ENCODE measurements at regions not wholly inside any gene's neighbourhood (a gene's known extent, or its start where the extent isn't known, plus 50 kb on each side); places are given as distances from the start of the nearest gene placed in this dataset.
A peak's percentile ranks its signal among the peaks of the same experiment; 100 is the strongest.
"Not testable (repeated sequence)": the region's sequence is repeated elsewhere in the genome, so short reads cannot be mapped to it uniquely, and the experiment has no call there.

GRCh38 chr9:717722-718121 is 123.8 kb upstream of the DMRT1 start:
- Mint-ChIP-seq H3K36me3 (no peaks in the 10 kb centered on the region), H3K4me3 (no peak overlapping the region), H3K4me1 (no peaks in the 10 kb centered on the region), H3K27me3 (no peaks in the 10 kb centered on the region), H3K9me3 (no peaks in the 10 kb centered on the region), H3K27ac (no peak overlapping the region)

DNA sequence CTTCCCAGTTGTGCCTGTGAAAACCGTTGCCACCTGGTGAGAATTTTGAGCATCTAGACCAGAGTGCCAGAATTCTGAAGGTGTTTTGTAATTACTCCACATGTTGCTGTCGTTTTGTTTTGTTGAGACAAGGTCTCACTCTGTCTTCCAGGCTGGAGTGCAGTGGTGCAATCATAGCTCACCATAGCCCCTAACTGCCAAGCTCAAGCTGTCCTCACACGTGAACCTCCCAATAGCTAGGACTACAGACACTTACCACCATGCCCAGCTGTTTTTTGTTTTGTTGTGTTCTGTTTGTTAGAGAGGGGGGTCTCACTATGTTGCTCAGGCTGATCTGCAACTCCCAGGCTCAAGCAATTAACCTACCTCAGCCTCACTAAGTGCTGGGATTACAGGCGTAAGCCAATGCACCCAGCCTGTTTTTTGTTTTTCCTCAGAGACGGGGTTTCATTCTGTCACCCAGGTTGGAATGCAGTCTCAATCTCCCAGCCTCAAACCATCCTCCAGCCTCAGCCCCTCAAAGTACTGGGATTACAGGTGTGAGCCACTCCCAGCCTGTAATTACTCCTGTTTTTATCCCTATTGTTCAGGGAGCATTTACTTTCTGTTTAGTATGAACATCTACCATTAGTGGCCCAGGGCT is 121.1 kb upstream of the DMRT1 start:
- Mint-ChIP-seq H3K27me3 (no peaks in the 10 kb centered on the region), H3K4me1 (no peaks in the 10 kb centered on the region), H3K27ac (no peak overlapping the region), H3K9me3 (no peaks in the 10 kb centered on the region), H3K36me3 (no peaks in the 10 kb centered on the region), H3K4me3 (no peak overlapping the region)

GRCh38 chr9:722388-722980 is 119.0 kb upstream of the DMRT1 start:
- Mint-ChIP-seq H3K36me3 (no peaks in the 10 kb centered on the region), H3K27me3 (no peaks in the 10 kb centered on the region), H3K27ac (no peak overlapping the region), H3K9me3 (no peaks in the 10 kb centered on the region), H3K4me3 (peak overlapping the region in 1 of 4 donors; percentile 12), H3K4me1 (no peaks in the 10 kb centered on the region)

- H3K4me3 Mint-ChIP-seq, H3K9me3 Mint-ChIP-seq: not testable (repeated sequence)
Measured at GRCh38 chr9:724461-724860, 117.0 kb upstream of the DMRT1 start.

DNA sequence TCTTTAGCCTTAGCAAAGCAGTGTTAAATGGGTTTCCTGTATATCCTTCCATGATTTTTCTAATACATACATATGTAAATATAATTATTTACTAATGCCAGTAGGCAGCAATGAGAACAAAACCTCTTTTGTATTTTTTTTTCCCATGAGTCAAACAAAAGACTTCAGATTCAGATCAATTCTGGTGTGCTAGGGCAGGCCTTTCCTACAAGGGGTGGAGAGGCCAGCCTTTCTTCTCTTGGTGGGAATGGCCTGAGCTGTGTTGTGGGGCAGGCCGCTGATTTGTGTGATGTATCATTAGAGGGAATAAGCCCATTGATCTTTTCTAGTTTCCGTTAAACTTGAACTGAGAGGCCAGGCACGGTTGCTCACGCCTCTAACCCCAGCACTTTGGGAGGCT is 115.5 kb upstream of the DMRT1 start:
- H3K27ac Mint-ChIP-seq, result no peak overlapping the region
- no peaks in the 10 kb centered on the region for H3K36me3 Mint-ChIP-seq
- H3K4me3 Mint-ChIP-seq, result no peak overlapping the region
- peaks cover 0 to 1% (median 0%) of the 10 kb centered on the region in 3 donors for H3K4me1 Mint-ChIP-seq
- H3K9me3 Mint-ChIP-seq, result no peaks in the 10 kb centered on the region
- H3K27me3 Mint-ChIP-seq, result no peaks in the 10 kb centered on the region

More at GRCh38 chr9:724461-724860, 117.0 kb upstream of the DMRT1 start:
- not testable (repeated sequence) for H3K4me1 Mint-ChIP-seq, H3K27ac Mint-ChIP-seq, H3K27me3 Mint-ChIP-seq, H3K36me3 Mint-ChIP-seq

DNA sequence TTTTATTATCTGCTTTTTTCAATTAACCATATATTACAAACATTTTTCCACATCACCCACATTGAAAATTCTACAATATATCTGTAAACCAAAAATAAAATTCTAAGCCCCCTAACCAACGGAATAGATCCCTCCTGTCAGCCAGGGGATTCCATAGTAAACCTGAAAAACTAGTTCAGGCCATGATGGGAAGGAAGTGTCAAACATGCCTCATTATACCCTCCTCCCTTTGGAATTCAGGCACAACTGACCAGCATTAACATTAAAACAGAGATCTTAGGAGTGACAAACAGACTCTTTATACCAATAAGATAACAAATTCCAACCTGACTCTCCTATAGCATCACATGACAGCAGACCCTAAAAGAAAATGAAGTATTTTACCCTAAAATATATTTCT is 113.7 kb upstream of the DMRT1 start:
- no peak overlapping the region for H3K4me3 Mint-ChIP-seq
- no peak overlapping the region for H3K27ac Mint-ChIP-seq
- no peaks in the 10 kb centered on the region for H3K36me3 Mint-ChIP-seq
- H3K4me1 Mint-ChIP-seq, result peaks cover 0 to 3% (median 0%) of the 10 kb centered on the region in 3 donors
- no peaks in the 10 kb centered on the region for H3K27me3 Mint-ChIP-seq
- no peaks in the 10 kb centered on the region for H3K9me3 Mint-ChIP-seq

DNA sequence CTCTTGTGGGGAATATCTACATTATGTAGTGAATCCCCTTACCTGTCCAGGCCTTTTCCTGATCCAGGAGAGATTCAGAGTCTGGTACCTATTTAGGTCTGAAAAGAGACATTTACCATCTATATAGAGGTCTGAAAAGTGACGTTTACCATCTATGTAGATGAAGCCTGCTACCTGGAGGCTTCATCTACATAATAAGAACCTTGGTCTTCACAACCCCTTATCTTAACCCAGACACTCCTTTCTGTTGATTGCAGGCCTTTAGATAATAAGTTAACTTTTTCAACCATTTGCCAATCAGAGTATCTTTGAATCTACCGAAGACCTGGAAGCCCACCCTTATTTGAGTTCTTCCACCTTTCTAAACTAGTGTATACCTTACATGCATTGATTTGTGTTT is 113.0 kb upstream of the DMRT1 start:
- no peak overlapping the region for H3K27ac Mint-ChIP-seq
- no peaks in the 10 kb centered on the region for H3K9me3 Mint-ChIP-seq
- H3K36me3 Mint-ChIP-seq, result no peaks in the 10 kb centered on the region
- H3K4me3 Mint-ChIP-seq, result no peak overlapping the region
- peaks cover 0 to 3% (median 0%) of the 10 kb centered on the region in 3 donors for H3K4me1 Mint-ChIP-seq
- H3K27me3 Mint-ChIP-seq, result no peaks in the 10 kb centered on the region

DNA sequence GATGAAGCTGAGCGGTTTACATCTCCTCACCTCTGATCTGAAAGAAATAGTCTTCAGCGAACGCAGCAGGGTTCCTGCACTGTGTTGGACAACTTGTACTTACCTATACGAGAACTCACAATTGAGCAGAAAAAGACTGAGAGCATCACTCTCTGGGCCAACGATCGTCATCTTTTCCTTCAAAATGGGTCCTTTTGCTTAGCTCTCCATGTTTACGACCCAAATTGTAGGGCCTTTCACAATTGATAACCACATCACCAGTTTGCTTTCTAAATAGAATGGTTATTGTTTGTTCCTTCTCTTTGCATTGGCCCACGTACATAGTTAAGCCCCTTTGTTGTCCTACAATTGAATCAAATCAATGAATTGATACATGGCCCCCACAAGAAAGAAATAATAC is 110.0 kb upstream of the DMRT1 start:
- Mint-ChIP-seq H3K9me3 (no peaks in the 10 kb centered on the region), H3K27ac (no peak overlapping the region), H3K4me1 (peaks cover 0 to 3% (median 0%) of the 10 kb centered on the region in 3 donors), H3K4me3 (no peak overlapping the region), H3K36me3 (no peaks in the 10 kb centered on the region), H3K27me3 (no peaks in the 10 kb centered on the region)

GRCh38 chr9:734831-735511 is 106.5 kb upstream of the DMRT1 start:
- no peak overlapping the region for H3K27ac Mint-ChIP-seq
- H3K4me1 Mint-ChIP-seq, result peaks cover 0 to 1% (median 0%) of the 10 kb centered on the region in 3 donors
- no peaks in the 10 kb centered on the region for H3K36me3 Mint-ChIP-seq
- H3K9me3 Mint-ChIP-seq, result no peaks in the 10 kb centered on the region
- H3K4me3 Mint-ChIP-seq, result no peak overlapping the region
- no peaks in the 10 kb centered on the region for H3K27me3 Mint-ChIP-seq

GRCh38 chr9:737400-738120 is 103.9 kb upstream of the DMRT1 start:
- no peaks in the 10 kb centered on the region for H3K27me3 Mint-ChIP-seq
- no peaks in the 10 kb centered on the region for H3K9me3 Mint-ChIP-seq
- H3K4me3 Mint-ChIP-seq, result no peak overlapping the region
- H3K4me1 Mint-ChIP-seq, result no peaks in the 10 kb centered on the region
- no peak overlapping the region for H3K27ac Mint-ChIP-seq
- peaks cover 2% of the 10 kb centered on the region for H3K36me3 Mint-ChIP-seq

DNA sequence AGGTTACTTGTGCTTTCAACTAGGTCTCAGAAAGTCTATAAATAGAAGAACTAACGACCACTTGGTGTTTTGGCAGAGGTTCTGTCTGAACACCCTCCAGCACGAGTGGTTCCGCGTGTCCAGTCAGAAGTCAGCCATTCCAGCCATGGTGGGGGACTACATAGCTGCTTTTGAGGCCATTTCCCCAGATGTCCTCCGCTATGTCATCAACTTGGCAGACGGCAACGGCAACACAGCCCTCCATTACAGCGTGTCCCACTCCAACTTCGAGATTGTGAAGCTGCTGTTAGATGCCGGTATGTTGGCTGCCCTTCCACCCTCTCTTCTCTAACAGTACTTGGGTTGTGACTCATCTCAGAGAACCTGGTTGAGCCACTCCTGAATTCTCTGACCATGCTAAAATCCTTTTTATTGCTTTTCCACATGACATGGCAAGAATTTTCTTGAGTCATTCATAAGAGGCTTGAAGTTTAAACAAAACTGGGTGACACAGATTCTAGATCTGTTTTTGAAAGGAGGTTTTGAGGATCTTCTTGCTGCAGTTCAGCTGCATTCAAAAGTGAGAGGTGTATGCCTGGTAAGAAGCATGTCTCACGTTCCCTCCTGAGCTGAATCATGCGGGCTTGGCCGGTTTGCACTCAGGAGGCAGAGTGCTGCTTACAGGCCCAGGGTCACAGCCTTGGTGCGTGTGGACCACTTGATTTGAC is 103.1 kb upstream of the DMRT1 start:
- H3K4me1 Mint-ChIP-seq, result peaks cover 0 to 1% (median 0%) of the 10 kb centered on the region in 3 donors

DNA sequence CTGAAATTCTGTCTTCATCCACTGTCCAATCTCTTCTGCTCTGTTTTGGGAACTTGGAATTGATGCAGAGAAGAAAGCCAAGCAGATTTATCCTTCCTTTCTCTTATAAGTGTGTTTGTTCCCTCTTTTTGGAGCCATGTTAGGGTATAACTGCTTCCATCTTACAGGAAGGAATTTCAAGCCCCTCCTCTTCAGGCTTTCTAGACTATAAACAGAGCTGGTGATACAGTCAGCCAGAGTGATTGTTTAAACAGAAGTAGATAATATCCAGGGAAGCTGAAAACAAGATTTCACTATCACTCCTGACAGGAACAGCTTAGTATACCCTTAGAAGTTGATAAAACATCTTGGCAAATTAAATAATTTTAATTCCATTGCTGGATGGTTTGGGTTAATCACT is 102.1 kb upstream of the DMRT1 start:
- H3K27me3 Mint-ChIP-seq, result no peaks in the 10 kb centered on the region
- peaks cover 0 to 1% (median 0%) of the 10 kb centered on the region in 3 donors for H3K4me1 Mint-ChIP-seq
- no peaks in the 10 kb centered on the region for H3K9me3 Mint-ChIP-seq
- H3K27ac Mint-ChIP-seq, result no peak overlapping the region
- H3K36me3 Mint-ChIP-seq, result peaks cover 5% of the 10 kb centered on the region
- no peak overlapping the region for H3K4me3 Mint-ChIP-seq

More for the DNA sequence above, 103.1 kb upstream of the DMRT1 start:
- no peaks in the 10 kb centered on the region for H3K27me3 Mint-ChIP-seq
- peak overlapping the region in 1 of 3 donors; percentile 27 for H3K27ac Mint-ChIP-seq
- no peaks in the 10 kb centered on the region for H3K9me3 Mint-ChIP-seq
- H3K36me3 Mint-ChIP-seq, result peaks cover 5% of the 10 kb centered on the region
- H3K4me3 Mint-ChIP-seq, result no peak overlapping the region

DNA sequence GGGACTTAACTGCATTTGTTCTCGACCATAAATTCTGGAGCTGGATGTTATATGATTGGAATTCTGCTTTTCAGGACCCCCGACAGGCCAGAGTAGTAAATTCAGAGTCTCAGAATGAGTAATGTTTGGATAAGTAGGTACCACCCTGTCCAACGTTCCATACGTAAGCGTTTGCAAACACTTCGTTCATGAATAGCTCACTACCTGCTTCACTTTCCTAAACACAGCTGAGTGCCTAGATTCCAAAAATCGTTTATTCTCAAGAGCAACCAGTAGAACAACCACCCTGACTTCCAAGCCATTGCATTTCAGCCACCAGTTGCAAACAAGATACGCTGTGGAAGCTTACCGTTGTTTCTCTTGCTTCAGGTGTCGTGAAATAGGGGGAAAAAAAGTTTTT is 101.3 kb upstream of the DMRT1 start:
- H3K36me3 Mint-ChIP-seq, result peaks cover 5% of the 10 kb centered on the region
- no peaks in the 10 kb centered on the region for H3K9me3 Mint-ChIP-seq
- H3K27ac Mint-ChIP-seq, result no peak overlapping the region
- H3K4me3 Mint-ChIP-seq, result no peak overlapping the region
- peaks cover 0 to 1% (median 0%) of the 10 kb centered on the region in 3 donors for H3K4me1 Mint-ChIP-seq
- H3K27me3 Mint-ChIP-seq, result no peaks in the 10 kb centered on the region

DNA sequence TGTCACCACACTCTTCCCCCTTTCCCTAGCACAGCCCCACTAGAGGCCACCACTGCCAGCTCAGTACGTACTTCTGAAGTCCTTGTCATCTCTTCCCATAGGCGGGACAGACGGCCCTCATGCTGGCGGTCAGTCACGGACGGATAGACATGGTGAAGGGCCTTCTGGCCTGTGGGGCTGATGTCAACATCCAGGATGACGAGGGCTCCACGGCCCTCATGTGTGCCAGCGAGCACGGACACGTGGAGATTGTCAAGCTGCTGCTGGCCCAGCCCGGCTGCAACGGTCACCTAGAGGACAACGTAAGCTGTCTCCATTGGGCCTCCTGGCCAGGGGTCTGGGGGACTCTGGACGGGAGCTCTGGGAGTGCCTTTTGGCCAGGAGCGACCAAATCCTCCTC is 99.4 kb upstream of the DMRT1 start:
- Mint-ChIP-seq H3K27me3 (no peaks in the 10 kb centered on the region), H3K4me1 (peaks cover 0 to 1% (median 0%) of the 10 kb centered on the region in 3 donors), H3K27ac (no peak overlapping the region), H3K4me3 (no peak overlapping the region), H3K36me3 (peaks cover 7% of the 10 kb centered on the region), H3K9me3 (no peaks in the 10 kb centered on the region)
